Fibroblast of skin of back (primary cell): ENCODE measurements at regions not wholly inside any gene's neighbourhood (a gene's known extent, or its start where the extent isn't known, plus 50 kb on each side); places are given as distances from the start of the nearest gene placed in this dataset.
"Not testable (repeated sequence)": the region's sequence is repeated elsewhere in the genome, so short reads cannot be mapped to it uniquely, and the experiment has no call there.

Experiments
- DNase-seq: peaks from one replicate; pipeline ENCODE4 v3.0.0-alpha.2; 2013

DNA sequence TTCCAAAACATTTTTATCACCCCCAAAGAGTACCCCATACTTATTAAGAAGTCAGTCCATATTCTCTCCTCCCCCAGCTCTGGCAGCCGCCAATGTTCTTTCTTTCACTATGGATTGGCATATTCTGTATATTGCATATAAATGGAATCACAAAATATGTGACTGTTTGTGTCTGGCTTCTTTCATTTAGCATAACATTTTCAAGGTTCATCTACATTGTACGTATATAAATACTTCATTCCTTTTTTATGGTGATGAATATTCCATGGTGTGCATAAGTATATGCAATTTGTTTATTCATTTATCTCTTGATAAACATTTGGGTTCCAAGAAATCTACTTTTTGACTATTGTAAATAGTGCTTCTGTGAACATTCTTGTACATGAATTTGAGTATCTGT is 653.1 kb downstream of the XPNPEP1 start:
- DNase-seq, result no peak

DNA sequence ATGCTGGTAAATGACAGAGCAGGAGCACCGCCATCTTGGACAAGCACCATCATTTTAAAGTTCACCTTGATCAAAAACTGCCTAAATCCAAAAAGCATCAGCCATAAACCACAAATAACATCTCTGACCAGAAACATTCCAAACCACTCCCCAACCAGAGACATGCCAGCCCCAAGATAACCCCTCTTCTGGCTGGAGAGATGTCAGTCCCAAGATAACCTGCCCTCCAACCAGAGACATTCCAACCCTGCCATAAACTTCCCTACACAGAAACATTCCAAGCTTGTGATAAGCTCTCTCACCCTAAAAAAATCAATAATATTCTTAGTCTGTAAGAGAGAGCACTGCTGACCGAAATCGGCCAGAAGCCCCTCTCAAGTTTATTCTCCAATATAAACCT is 659.3 kb downstream of the XPNPEP1 start:
- DNase-seq, result no peak

DNA sequence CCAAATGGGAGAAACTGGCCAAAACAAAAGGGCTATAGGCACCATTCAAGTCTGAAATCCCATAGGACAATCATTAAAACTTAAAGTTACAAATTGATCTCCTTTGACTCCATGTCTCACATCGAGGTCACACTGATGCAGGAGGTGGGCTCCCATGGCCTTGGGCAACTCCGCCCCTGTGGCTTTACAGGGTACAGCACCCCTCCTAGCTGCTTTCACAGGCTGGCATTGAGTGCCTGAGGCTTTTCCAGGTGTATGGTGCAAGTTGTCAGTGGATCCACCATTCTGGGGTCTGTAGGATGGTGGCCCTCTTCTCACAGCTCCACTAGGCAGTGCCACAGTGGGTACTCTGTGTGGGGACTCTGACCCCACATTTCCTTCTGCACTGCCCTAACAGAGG is 662.1 kb downstream of the XPNPEP1 start:
- DNase-seq, result no peak

DNA sequence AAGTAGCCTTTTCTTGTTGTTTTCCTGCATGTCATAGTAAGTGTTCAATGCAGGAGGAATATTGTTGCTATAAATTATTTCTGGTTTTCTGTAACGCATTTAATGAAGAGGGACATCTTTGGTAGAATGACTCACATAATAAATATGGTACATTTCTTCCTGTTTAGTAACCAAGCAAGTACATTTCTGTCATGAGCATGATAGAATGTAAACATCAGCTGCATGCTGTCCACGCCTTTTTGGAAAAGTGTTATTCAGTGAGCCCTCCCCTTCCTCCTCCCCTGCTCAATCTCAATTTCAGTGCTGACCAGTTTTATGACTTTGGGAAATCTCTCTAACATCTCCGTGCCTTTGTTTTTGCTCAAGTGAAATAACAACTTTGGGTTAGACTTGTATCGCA is 664.0 kb downstream of the XPNPEP1 start:
- DNase-seq, result peak; percentile 5

DNA sequence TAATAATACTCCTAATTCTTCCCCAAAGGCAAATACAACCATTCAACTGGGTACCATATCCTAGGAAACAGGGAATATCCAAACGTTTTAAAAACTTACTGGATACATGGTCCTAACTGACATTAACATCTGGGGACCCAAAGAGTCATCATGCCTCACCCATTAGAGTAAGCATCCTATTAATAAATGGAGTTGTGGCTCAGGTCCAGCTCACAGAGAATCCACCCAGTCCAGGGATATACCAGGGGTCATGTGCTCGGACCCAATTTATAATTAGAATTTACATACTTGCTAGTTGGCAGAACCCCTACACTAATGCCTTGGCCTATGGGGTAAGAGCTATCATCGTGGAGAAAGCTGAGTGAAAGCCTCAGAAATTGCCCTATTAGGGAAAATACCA is 670.0 kb downstream of the XPNPEP1 start:
- DNase-seq, result no peak

DNA sequence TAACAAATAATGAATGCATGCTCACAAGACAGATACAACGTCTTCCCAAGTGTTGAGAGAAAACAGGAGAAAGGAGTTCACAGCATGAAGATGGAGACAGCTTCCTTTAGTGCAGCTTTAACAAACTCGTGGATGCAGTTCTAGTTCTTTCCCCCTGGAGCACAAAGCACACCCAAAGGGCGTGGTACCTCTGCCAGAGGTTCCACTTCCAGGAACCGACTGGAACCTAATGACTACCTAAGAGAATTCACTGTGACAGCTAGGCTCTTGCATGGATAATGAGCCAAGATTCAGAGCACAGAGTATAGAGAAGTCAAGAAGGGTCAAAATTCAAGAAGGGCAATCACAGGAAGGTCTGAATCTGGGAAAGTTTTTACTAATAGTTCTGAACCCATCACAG is 673.2 kb downstream of the XPNPEP1 start:
- no peak for DNase-seq

DNA sequence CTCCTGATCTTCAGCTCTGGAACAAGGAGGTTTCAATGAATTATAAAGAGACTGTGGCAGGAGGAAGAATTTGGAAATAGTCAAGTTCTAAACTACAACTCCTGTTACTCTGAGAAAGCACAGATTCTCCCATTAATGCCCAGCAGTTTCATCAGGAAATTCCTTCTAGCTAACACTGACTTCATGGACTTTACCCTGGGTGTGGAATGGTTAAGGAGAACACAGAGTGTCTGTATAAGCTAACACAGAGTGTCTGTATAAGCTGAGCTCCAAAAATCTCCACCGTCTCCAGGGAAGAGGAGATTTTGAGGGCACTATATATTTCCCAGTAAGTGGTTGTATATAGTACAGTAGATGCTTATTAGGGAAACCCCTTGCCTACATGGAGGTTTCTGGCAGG is 675.5 kb downstream of the XPNPEP1 start:
- DNase-seq, result no peak

DNA sequence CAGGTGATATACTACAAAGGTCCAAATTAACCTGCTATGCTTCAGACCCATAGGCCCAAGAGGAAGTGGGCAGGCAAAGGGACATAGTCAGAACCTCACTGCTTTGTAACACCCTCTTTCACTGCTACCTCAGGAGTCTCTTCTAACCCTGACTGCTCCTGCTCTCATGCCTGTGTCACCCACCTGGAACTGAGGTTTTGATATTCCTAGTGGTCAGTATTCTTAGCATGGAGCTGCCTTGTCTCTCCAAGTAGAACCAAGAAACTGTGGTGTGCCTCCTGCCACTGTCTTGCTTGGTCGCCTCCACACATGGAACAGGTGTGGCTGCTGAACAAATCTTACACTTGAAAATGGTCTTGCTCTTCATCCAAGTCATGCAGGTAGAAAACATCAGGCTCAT is 677.5 kb downstream of the XPNPEP1 start:
- DNase-seq, result no peak

DNA sequence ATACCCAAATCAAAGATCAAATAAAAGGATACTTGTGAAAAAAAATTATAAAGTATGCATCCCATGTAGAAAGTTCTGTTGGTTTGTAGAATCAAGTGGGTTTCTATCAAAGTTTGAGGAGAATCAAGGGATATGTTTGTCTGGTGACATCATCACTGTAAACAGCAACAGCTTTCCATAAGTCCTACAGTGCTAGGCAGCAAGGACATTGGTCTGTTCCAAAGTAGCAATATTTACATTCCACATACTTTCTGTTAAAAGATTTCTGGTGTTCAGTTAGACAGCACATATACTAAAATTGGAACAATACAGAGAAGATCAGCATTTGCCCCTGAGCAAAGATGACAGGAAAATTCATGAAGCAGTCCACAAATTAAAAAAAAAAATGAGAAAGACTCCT is 683.9 kb downstream of the XPNPEP1 start:
- DNase-seq, result peak; percentile 1

DNA sequence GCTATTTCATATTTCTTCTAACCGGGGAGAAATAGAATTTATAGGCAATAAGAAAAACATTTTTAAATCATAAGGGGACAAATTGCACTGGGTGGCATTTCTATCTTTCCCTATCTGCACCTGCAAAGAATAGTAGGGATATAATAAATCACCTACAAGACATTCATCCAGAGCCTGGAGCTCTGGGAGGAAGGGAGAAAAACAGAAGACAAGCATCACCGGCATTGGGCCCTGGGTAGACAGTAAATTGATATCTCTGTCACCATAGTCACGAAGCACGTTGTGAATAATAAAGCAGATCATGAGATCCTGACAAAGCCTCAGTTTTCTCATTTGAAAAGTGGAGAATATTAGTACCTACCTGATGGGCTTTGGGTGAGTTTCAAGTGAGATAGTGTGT is 685.6 kb downstream of the XPNPEP1 start:
- no peak for DNase-seq

DNA sequence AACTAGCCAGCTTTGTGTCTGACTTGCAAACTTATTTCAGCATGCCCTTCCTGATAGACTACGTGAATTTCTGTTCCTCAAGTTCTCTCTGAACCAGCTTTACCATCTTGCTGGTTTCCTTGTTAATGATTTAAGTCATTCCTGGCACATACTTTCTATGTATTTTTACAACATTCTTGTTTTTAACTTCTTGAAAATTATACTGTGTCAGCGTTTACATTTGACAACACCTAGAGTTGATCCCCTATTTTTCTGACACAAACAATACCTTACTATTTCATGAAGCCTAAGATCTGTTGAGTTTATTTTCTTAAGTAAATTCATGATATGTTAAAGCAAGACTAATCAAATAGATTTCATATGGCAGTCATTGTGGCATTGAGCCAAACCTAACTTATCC is 686.3 kb downstream of the XPNPEP1 start:
- no peak for DNase-seq

DNA sequence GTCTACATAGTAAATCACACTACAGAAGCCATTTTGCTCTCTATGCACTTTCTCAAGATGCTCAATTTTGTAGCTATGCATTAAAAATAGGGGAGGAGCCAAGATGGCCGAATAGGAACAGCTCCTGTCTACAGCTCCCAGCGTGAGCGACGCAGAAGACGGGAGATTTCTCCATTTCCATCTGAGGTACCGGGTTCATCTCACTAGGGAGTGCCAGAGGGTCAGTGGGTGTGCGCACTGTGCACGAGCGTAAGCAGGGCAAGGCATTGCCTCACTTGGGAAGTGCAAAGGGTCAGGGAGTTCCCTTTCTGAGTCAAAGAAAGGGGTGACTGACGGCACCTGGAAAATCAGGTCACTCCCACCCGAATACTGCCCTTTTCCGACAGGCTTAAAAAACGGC is 699.8 kb downstream of the XPNPEP1 start:
- DNase-seq, result not testable (repeated sequence)

DNA sequence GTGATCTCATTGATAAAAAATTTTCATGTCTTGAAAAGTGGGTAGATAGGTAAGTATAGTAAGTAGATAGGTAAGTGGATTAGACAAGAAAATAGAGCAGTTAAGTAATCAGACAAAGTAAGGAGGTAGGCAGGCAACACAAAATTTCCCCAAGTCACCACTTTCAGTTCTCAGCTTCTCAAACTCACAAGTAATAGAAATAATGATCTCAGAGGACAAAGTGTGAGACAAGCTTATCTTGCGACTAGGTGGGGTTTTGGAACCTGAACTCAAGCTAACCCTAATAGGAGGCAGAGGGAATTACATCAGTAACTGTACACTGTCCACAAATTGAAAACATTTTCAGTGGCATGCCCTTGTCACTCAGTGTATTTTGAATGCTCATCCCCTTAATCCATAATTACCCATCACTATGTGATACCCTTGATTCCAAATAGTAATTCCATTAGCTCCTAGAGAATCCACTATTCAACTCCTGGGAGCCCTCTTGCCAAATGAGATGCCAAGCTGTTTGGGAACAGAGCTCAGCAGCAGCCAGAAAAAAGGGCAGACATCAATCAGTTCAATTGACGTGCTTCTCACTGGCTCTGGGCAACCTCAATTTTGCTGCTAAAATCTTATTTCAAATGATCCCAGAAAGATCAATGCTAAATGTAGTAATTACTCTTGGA is 703.2 kb downstream of the XPNPEP1 start:
- no peak for DNase-seq

DNA sequence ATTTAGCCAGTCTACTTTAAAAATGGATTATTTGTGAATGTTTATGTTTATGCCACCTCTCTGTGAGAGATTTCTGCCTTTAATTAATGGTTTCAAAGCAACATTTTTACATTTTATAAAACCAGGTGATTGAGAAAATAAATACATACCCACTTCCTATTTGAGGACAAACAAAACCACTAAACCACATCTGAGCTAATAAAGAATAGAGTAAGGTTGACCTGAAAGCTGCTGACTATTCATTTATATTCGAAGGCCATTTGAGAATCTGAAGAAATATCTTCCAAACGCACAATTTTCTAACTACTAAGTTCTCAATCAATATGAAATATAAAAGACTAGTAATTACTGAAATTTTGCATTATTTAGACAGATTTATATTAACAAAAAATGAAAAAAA is 705.1 kb downstream of the XPNPEP1 start:
- no peak for DNase-seq

DNA sequence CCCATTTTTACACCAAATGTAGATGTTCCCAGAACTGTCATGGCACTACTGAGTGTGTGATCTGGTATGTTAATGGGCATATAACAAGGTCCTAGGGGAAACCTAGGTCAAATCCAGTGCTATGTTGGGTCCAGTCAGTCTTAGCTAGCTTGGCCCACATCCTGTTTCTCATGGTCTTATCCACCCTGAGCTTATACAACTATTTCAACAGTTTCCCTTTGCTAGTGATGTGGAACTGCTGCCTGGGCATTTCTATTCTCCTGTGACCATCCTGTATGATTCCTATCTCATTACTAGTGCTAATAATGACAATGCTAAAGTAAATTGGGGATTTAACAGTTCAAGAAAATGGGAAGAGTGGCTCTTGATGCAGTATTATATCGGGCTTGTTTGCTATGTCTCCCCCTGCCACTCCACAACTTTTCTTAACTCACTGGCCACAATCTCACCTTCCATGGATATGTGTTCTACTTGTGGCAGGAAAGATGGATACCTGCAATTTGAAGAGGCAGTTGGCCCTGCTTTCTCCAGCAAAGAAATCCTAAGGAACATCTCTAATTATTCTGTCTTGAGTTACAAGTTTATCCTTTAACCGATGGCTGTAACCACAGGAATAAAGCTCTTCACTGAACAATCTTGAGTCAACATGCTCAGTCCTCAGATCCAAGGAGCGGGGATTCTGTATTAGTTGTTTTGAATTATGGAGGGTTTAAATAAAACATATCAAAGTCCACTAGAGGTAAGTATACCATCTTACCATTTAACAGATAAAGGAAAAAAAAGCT is 707.8 kb downstream of the XPNPEP1 start:
- DNase-seq, result no peak

DNA sequence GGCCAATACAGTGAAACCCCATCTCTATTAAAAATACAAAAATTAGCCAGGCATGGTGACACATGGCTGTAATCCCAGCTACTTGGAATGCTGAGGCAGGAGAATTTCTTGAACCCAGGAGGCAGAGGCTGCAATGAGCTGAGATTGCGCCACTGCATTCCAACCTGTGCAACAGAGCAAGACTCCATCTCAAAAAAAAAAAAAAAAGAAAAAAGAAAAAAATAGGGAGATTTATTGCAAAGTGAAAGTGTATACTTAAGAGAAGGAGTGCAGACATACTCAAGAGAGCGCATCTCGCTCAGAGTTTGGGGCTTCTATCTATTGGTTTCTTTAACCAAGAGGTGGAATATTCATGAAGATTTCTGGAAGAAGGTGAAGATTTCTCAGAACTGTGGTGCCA is 708.4 kb downstream of the XPNPEP1 start:
- DNase-seq, result not testable (repeated sequence)

DNA sequence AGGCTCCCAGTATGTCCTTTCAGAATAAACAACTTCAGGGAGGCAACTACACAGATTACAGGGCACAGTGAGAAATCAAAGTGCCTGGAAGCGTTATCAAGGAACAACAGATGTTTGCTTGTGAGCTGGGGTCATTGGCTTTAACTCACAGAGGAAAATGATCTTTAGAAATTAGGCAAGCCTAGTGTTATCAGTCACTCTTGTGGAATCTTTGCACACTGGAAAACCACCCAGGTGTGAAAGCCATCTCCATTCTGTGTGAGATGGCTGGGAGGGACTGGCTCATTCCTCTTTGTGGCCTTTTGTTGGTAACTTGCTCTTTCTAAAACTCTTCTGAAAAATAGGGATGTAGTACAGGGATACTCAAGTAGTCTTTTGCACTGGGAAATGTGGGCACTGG is 716.0 kb downstream of the XPNPEP1 start:
- no peak for DNase-seq

DNA sequence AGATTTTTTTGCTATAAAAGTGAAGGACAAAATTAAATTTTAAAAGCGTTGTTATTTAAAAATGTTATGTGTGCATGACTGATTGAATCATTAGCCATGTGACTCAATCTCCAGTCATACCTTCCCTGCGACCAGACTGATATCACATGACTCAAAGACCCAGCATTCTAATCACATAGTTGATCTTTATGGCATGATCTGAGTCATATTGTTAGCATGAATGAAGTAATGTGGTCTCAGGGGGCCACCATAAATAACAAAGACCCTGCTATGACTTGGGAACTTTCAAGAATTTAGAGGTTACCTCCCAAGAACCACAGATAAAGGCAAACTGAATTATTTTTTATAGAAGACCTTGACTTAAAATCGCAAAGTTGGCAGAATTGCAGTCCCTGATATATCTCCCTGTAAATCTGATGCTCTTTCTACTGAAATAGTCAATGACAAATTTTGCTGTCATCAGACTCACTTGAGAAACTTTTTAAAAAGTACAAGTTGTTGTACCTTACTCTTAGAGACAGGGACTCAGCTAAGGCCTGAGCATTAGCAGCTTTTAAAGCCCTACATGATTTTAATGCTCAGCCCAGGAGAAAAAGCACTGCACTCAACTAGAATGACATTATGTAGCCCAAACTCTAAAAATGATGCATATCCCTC is 717.3 kb downstream of the XPNPEP1 start:
- peak; percentile 96 for DNase-seq

DNA sequence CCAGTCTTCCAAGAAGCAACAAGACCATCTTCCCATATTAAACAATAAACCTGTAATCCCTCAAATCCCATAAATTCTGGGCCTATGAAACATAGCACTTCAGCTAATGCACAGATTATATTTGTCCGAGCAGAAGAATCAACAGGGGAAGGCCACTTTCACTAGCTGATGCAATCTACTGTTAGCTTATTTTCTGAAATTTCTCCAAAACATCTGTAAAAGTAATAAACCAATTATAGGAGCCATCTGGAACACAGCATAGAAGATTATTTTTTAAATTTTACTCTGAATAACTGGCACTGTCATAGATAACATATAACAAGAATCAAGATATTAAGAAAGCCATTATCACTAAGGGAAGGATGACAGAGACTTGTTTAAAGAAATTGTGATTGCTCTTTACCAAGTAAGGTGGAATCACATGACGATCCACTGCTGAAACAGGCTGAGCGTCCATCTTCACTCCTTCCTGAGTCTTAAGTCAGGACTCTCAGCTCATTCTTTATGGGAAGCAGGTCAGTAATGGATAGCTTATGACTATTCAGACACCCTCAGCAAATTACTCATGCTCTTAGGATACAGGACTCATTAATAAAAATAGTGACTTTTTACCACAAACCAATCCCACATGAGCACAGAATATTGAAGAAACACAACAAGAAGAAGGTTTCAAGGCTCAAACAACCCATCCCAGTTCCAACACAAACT is 719.5 kb downstream of the XPNPEP1 start:
- no peak for DNase-seq

DNA sequence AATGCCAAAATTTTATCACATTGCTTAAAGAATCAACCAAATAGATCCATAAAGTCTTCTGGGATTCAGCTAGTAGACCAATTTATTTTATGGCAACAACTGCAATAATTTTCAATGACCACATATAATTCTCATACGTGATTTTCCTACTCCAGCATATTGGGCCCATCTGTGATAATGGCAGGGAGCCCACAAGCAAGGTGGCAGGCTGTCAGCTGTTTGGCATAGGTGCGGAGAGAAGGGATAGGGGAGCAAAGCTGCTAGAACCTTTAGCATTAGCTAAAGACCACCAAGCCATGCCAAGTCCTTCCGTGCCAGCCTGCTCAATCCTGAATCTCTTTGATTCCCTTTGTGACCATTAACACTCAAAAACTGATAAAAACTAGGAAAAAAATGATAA is 721.2 kb downstream of the XPNPEP1 start:
- DNase-seq, result no peak

DNA sequence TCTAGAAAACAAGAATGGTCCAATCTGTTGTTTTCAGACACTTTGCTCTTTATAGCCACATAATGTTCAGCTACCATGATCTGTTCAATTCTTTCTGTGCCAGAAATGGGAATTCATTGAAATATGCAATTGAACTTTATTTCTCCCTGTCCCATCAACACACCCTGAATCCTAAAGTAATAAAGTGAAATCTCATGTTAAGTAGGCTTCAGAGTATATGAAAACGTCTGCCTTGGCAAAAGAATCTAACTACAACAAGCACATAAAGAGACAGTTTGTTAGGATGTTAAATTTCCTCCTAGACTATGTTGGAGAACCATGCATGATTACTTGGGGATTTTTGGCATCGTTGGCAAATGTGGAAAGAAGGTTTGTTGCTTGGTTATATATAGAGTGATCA is 722.7 kb downstream of the XPNPEP1 start:
- no peak for DNase-seq

DNA sequence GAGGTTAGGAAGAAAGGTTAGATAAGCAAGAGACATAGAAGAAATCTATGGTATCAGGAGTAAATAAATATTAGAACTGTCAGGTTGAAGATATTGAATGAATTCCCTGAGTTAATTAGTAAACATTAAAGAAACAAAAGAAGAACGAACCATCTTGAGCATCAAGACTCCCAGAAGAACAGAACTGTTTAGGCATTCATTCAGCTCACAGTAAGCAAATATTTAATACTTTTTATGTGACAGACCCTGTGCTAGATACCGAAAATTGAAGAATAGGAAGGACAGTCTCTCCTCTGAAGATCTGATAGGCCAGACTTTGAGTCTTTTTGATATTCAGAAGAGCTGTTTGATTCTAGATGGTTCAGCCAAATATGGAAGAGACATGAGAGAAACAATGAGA is 731.5 kb downstream of the XPNPEP1 start:
- no peak for DNase-seq

DNA sequence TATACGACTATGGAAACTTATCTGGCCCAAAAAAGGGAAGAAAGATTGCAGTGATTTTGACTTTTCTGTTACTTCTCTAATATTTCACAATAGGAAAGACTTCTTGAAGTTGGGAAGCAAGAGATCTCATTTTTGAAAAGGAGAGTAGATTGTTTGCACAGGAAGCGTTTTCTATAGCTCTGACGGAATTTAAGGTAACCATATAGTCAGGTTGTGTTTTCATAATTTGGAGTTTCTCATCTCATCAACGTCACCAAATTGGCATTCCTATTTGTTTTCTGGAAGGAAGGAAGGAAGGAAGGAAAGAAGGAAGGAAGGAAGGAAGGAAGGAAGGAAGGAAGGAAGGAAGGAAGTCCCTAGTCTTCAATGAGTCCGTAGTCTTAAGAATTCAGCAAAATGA is 732.0 kb downstream of the XPNPEP1 start:
- DNase-seq, result no peak
